COLO668 (cell line): ENCODE measurements at regions not wholly inside any gene's neighbourhood (a gene's known extent, or its start where the extent isn't known, plus 50 kb on each side); places are given as distances from the start of the nearest gene placed in this dataset.
A peak's percentile ranks its signal among the peaks of the same experiment; 100 is the strongest.

ENCODE experiments used
- DNase-seq: peaks from one replicate; lab custom pipeline; 2025; ENCODE audit not compliant: unreplicated experiment; lab: John Stamatoyannopoulos, UW

DNA sequence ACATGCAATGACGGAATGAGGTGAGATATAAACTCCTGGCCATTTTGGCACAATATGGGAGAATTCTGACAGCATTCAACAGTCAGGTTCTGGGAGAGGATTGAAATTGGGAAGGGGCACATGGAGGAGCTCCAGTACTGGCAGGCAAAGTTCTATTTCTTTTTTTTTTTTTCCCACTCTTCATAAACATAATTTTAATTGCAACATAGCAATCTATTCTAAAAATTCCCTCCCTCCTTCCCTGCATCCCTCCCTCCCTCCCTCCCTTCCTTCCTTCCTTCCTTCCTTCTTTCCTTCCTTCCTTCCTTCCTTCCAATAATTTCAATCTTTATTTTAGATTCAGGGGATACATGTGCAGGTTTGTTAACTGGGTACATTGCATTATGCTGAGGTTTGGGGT is 93.2 kb downstream of the PTCSC3 start:
- DNase-seq, result no peak

DNA sequence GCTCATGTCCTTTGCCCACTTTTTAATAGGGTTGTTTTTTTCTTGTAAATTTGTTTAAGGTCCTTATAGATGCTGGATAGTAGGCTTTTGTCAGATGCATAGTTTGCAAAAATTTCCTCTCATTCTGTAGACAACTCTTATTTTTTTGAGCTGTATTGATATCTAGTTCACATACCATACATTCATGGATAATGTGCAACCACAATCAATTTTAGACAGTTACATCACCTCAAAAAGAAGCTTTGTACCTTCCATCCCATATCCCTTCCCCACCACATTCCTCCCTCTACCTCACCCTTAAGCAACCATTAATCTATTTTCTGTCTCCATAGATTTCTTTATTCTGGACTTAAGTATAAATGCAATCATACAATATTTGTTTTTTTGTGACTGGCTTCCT is 98.4 kb downstream of the PTCSC3 start:
- no peak for DNase-seq

DNA sequence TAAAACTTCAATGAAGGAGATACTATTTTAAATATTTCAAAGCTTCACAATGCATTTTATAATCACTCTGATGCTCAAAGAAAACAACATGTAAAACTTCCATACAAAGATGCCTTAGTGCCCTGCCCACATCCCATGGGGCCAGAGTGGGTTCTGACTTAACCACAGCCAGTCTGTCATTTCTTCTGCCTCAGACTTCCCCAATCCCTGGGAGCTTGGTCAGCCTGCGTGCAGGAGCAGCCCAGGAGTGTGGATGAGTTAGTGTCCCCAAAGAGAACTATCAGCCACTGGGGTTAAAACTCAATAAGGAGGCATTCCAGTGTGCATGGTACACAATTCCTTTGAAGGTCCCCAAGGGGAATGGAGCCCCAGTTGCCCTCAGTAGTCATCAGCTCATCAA is 100.3 kb downstream of the PTCSC3 start:
- no peak for DNase-seq

DNA sequence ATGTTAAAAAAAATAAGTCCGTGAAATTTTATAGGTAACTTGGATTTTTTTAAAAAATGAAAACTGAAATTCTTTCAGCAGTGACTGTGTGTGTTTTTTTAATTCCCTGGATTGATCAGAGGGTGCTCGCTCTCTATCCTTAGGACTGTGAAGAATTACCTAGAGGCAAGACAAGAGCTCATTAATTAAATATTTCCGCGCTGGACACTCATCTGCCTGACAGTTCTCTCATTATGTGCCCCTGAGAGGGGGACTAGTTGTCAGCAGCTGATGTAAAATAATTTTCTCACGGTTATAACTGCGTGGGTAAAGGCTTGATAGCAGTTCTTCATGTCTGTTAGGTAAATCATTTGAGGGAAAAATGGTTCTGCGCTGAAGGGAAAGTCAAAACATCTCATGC is 101.3 kb downstream of the PTCSC3 start:
- DNase-seq, result no peak

DNA sequence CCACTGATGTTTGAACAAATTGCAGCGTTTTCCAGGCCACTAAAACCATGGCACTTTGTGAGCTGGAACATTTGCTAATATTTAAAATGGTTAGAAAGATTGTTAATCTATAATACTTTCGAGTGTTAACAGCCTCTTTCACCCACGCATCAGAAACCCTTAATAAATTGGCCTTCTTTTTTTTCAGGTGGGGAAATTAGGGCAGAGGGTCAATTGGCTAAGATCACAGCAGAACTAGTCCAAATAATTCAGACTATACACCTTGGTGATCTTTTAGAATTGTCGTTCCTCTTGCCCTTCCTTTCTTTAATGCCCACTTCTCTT is 105.8 kb downstream of the PTCSC3 start:
- no peak for DNase-seq

DNA sequence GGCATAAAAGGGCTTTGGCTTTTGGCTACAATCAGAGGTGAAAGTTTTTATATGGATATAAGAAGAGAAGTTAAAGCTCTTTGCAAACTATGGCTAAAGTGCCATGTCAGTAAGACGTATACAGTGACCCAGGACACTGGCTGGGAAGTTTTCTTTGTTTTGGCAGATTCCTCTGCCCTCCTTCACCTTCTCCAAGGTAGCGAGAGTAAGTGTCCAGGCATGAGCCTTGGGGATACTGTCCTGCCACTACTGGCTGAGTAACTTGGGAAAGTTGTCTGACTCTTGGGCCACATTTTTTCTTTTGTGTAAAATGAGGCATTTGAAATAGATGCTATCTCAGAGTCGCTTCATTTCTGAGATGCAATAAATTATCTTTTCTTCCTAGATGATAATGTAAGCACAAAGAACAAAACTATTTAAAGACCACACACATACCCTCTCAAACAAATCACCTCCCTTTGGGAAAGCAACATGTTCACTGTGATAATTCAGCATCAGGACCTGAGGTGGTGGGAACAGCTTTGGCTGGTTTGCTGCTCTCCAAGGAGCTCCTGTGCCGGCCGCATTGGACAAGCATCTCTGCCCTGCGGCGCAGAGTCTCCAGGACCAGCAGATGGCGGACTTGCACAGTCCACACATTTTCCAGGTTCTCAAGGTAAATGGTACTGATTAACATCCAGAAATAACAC is 106.3 kb downstream of the PTCSC3 start:
- DNase-seq, result peak; percentile 87

DNA sequence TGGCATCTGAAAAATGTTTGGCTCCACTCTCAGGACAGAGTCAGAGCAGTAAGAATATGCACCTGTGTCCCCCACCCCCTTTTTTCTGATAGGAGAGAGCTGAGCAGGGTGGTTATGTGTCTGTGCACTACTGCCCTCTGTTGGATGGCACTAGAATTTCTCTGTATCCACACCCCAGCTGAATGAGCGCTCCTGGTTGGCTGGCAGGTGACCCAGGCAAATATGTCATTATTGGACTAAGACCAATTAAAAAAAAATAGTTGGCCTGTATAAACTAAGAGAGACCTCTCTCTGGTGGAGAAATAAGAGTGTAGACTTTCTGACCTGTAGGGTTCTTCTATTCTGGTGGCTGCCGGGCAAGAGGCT is 107.0 kb downstream of the PTCSC3 start:
- peak; percentile 35 for DNase-seq

DNA sequence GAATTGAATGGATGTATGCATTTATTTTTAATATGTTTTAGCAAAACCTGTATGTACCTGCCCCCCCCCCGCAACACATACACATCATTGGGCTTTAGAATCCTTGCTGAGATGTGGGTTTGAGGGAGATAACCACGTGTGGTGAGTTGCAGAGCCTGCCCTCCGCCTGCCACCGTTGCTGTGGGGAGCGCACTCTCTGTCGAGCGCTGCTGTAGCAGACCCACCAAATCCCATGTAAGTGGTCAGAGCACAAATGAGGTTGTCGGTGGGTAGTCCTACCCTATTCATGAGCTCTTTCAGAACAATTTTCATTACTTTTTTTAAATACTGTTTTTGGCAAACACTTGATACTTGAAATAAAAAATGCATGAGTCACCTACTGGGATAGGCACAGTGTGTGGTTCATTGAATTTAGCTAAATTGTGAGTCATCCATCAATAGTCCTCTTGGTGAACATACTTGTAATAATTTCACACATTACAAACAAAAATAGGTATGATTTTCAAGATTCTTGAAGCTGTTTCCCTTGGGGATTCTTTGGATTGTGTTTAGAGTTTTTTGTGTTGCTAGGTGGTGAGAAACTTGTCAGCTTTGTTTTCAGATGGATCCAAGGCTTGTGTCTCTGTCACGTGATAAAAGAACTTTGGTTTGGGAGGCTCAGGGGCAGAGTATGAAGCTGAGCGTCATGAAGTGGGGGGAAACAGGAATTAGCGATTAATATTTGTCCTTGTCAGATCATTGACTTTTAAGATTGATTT is 107.6 kb downstream of the PTCSC3 start:
- DNase-seq, result no peak

DNA sequence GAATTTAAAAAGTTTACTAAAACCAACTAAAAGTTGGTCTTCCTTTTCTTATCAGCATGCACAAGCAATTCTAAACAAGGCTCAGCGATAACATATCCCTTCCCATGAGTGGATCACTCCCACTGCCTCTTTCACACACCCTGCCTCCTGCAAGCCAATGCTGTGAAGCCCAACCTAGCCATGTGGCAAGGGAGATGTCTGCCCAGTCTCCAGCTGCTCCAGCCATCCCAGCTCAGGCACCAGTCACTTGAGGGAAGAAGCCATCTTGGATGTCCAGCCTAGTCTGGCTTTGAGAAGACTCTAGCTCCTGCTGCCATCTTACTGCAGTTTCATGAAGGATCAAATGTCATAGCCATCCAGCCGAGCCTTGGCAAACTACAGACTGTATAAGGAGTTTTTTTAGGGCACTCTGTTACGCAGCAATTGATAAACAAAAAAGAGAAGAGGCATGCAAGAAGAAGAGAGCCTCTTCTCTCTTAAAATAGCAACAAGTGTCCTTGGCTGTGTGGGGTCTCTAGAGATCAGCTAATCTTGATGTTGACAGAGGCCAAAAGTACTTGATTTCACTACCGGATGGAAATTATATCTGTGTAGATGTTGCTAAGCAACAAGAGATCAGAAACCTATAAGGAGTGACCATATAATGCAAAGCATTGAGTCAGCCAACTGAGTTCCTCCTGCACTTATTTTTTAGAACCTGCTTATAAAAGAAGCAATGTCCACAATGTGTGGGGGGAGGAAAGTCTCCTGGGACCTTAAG is 108.9 kb downstream of the PTCSC3 start:
- no peak for DNase-seq

DNA sequence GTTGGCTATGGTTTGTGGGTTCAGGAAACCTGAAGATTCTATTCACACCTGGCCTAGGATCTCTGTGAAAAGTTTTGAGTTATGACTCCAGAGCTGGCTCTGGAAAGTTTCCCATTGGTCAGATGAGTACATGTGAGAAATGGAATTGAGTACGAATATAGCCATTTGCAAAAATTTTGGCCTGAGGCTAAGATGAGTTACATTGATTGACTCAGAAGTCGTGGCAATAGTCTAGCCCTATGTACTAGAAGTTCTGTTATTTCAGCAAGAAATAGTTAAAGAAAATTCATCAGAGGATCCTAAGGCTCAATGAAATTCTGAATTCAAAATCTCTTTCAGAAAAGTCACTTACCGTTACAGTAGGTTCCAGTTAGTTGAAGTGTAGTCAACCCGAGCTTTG is 109.9 kb downstream of the PTCSC3 start:
- no peak for DNase-seq

DNA sequence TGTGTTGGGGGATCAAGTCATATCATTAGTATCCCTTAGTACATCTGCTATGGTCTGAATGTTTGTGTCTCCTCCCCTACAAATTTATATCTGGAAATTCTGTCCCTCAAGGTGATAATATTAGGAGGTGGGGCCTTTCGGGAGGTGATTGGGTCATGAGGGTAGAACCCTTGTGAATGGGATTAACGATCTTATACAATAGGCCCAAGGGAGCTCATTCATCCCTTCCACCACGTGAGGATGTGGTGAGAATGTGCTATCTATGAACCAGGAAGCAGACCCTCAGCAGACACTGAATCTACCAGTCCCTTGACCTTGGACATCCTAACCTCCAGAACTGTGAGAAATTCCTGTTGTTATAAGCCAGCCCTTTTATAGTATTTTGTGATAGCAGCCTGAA is 110.7 kb downstream of the PTCSC3 start:
- no peak for DNase-seq

DNA sequence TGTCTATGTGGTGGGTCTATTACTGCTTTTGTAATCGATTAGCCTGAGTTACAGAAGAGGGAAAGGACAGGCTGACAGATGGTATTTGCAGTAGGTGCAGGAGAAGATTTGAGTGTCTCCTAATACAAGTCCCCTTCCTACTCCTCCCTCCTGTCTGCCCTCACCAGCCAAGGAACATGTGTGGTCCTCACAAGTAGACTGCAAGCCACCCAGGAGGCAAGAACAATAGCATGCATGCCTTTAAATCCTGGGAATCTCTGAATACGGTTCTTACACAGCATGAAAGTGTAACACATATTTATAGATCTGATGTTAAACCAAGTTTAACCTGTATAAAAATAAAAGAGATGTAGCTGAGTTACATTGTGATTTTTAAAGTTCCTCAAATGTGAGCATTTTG is 117.0 kb downstream of the PTCSC3 start:
- DNase-seq, result no peak

DNA sequence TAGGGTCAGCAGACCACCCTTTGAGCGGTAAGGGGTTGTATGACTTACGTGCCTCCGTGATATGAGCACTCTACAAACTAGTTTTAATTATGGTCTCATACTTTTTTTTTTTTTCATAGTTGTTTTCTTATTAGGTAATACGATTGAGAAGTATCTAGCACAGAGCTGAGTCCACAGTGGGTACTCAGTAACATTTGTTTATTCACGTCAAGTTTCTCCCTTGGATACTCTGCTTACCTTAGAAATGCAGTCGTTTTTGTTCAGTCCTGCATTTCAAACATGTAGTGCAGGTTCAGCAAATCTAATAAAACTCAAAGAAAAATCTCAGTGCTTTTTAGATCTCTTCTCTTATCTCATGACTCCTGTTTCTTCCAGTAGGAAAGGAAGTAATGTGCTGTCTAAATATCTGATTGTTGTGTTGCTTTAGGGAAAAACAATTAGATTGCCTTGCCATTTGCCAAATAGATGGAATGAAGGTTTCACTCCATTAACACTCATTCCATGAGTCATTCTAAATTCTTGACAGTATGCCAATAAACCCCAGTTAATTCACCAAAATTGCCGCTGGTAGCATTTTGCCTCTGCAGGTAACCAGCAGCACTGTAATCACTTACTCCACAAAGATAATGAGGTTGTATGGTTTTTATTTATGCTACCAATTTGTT is 118.9 kb downstream of the PTCSC3 start:
- no peak for DNase-seq

DNA sequence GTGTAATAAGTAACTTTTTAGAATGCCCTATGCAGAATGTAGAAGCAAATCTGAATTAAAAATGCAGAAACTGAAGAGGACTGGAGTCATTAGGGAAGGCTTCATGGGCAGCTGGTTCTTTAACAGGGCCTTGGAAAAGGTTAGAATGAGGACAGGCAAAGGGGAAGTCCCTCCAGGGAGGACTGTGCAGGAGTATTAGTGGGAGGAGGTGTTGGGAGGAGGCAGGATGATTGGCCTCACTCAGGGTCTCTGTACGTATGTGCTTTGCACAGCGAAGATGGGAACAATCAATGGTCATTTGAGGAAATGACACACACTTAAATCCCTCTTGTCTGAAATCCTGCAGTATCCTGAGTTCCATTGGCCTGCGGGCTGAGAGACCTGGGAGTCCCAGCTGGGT is 119.7 kb downstream of the PTCSC3 start:
- no peak for DNase-seq

DNA sequence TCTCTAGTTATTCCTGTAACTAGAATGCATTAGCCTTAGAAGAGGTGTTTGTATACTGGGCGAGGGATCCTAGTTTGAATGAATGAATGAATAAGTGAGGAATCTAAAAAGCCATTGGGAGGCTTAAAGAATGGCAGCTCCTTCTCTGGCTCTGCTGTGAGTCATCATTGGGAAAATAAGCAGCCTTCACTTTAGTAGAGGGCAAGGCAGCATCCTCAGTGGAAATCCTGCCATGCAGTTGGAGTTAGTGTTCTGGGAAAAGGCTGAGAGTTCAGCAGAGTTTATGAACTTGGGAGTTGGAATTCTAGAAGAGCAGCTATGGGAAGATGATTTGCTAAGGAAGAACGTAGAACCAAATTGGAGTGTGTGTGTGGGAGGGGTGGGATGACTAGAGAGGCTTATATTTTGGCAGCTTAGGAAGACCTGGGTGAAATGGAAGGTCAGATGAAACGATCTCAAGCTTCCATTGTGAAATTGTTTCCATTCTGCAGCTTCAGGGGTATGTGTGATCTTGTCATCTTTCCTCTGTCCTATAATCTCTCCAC is 120.8 kb downstream of the PTCSC3 start:
- no peak for DNase-seq

DNA sequence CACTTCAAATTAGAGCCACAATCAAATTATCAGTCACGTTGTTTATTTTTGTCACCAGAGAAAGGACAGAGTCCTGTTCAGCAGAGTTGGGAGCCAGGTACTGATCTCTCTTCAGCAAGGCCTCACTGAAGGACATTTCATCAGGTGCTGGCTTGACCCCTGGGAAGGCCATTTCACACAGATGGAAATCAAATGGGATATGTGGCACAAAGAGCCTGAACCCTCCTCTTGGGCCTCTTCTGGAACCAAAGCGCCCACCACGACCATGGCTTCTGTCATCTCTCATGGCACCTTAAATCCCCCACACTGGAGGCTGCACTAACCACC is 121.5 kb downstream of the PTCSC3 start:
- DNase-seq, result no peak

DNA sequence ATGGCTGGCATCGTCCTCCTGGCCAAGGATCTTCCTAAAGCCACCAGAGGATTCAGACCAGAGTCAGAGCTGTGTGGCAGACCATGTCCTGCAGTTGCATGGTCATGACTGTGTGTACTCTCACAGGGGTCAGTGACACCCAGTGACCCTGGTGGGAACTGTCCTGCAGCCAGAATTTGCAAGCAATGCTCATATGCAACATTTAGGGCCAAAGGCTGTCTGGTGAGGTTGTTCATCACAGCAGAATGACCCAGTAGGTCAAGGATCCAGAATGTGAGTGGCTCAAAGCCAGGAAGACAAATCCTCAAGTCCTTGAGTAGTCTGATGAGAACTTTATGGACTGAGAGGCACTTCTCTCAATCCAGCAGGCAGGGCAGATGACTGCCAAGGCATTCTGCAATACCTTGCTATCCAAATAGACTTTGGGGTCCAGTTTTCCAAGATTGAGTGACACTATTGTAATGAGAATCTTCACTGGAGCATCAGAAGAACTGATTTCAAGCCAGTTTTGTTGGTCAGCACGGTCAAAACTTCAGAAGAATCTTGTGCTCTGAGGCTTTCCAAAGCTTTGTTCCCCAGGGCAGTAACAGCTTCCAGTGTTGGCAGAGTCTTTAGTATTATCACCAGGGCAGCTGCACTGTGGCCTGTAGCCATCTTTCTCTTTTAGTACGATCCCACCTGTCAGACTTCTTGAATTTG is 122.0 kb downstream of the PTCSC3 start:
- no peak for DNase-seq

DNA sequence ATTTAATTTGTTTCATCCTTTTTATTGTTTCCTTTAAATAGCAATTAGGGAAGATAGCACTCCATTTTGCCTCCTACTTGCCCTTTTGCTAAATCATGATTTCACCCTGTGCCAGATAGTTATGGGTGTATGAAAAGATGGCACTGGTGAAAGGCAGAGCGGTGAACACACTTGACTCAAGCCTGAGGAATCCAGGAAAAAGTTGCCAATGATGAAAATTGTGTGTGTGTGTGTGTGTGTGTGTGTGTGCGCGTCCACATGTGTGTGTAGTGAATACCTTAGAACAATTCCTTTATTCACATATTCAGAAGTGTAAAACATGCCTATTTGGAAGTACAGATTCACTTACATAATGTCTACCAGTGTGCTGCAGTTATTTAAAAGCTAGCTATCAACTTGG is 123.8 kb downstream of the PTCSC3 start:
- no peak for DNase-seq

DNA sequence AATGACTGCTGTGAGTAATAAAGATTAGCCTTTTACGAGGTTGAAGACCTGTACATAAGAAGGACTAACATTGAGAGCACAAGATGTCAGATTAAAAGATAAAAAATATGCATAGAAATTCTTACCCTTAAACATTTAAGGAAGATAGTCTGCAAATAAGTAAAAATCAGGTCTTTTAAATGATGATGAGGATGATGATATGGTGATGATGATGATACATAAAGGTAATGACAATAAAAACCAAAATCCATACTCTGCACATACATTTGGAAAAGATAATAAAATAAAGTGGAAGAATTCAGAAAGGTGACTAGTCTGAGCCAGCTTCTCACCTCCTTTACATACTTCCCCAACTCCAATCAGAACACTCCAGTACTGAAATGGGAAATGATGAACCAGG is 124.5 kb downstream of the PTCSC3 start:
- no peak for DNase-seq

DNA sequence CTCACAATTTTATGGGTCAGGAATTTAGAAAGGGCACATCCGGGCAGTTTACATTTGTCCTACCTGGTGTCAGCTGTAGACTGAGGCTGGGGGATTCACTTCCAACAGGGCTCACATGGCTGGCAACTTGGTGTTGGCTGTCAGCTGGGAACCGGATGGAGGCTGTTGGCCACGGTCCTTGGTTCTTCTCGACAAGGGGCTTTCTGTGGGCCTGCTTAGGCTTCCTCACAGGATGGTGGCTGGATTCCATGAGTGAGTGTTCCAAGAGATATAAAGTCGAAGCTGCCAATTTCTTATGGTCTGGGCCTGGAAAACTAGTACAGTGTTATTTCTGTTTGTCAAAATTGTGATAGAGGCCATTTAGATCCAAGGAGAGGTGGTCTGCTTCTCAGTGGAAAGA is 127.9 kb downstream of the PTCSC3 start:
- DNase-seq, result no peak

DNA sequence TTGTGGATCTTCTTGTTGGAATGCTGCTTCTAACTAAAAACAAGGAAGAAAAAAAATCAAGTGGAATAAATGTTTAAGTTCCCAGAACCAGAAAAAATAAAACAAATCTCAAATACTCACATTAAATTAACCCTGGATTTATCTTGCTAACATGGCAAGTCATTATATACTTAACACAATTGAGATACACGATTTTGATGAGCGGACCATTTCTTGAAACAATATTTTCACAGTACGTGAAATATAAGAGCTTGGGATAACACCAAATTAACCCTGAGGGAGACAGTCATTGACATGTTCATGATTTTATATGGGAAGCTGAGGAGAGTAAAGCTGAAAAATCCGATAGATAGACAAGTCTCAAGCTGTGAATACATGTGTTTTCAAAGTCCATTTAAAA is 128.6 kb downstream of the PTCSC3 start:
- DNase-seq, result no peak
